CD4-positive, alpha-beta T cell treated with Interleukin-15 for 1 hour (primary cell): ENCODE measurements at regions not wholly inside any gene's neighbourhood (a gene's known extent, or its start where the extent isn't known, plus 50 kb on each side); places are given as distances from the start of the nearest gene placed in this dataset.

Experiments used
- DNase-seq: peaks from one replicate; pipeline ENCODE4 v3.0.0-alpha.2; 2020

- no peak for DNase-seq
Observed at GRCh38 chr2:220887876-220888275, 684.2 kb downstream of the EPHA4 start.

- DNase-seq: no peak
Observed at GRCh38 chr2:220890931-220891330, 681.2 kb downstream of the EPHA4 start.

GRCh38 chr2:220891405-220891804, 680.7 kb downstream of the EPHA4 start:
- no peak for DNase-seq

DNA sequence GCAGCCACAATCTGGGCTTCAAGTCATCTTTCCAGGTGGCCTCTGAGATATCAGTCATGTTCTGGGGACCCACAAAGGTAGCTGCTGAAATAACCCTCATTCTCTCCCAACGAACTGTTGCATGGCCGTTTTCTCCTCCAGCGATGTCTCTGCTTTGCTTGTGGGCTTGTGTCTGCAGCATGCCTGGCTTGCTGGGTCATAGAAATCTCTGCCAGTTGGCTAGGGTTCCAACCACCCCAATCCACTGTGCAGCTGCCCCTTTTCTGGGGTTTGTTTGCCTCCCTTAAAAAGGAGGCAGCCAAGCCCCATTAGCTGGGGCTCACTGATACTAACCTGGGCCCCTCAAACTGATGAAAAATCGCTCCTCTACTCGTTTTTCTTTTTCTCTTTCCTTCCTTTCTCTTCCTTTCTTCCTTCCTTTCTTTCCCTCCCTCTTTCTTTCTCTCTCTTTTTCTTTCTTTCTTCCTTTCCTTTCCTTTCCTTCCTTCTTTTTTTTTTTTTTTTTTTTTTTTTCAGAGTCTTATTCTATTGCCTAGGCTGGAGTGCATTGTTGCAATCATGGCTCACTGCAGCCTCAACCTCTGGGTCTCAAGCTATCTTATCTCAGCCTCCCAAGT, 680.0 kb downstream of the EPHA4 start:
- DNase-seq: no peak

GRCh38 chr2:220893411-220893810, 678.7 kb downstream of the EPHA4 start:
- DNase-seq: no peak

- DNase-seq: no peak
Observed at GRCh38 chr2:220894069-220894468, 678.0 kb downstream of the EPHA4 start.

DNA sequence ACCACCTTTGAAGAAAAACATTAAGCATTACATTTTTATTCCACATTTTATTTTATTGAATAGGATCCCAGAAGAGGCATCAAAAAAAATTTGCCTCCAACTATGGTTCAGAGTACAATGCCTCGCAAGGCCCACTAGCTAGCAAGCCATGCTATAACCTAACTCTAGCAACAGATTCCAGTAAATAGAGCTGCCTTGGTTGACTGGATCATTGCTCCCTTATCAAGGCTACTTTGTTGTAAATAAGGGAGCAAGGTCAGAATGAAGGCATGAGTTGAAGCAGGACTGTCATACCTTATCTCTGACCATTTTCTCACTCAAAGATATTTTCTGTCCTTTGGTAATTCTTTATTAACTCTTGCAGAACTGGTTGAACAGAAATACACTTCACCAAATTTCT, 672.6 kb downstream of the EPHA4 start:
- no peak for DNase-seq

- DNase-seq: no peak
Observed at GRCh38 chr2:220904015-220904414, 668.1 kb downstream of the EPHA4 start.

DNA sequence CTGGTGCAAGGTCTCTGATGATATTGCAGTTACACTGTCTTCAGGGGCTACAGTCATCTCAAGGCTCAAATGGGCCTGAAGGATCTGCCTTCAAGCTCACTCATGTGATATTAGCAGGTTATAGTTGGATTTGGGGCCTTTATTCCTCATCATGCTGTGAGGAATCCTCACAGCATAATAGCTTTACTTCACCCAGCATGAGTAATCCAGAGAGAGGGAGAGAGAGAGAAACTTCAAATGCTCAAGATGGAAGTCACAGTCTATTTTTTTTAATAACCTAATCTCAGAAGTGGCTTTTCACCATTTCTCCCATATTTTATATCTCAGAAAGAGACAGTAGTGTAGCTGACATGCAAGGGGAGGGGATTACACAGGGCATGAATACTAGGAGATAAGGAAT, 658.7 kb downstream of the EPHA4 start:
- DNase-seq: no peak

DNA sequence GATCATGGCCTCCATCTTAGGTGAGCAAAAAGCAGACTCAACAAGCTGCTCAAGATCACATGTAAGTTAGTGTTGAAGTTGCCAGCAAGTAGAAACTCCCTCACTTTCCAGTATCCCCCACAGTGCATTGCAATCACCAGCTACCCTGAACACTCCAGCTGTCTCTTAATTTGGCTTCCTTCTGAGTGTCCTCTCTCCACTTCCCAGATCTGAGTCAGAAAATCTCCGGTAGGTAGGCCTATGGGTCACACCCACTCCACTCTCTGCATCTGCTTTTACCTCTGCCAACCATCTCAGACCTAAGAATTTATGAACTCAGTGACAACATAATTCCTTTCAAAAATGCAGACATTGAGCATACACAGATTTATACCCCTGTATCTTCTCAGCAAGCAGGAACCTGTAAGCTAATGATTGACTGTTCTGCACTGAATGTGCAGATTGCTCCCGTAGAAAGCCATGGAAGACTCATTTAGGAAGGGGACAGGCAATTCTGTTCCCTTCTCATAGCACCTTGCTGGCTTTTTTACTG, 656.9 kb downstream of the EPHA4 start:
- DNase-seq: no peak

DNA sequence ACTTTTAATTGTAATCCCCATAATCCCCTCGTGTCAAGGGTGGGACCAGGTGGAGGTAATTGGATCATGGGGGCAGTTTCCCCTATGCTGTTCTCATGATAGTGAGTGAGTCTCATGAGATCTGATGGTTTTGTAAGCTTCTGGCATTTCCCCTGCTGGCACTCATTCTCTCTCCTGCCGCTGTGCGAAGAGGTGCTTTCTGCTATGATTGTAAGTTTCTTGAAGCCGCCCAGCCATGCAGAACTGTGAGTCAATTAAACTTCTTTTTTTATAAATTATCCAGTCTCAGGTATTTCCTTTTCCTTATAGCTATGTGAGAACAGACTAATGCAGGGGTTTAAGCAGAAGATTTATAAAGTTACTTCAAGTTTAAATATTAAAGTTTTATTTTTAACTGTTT, 655.2 kb downstream of the EPHA4 start:
- DNase-seq: no peak

- DNase-seq: no peak
Observed at GRCh38 chr2:220930271-220931076, 641.6 kb downstream of the EPHA4 start.

- DNase-seq: no peak
Observed at GRCh38 chr2:220931491-220931890, 640.6 kb downstream of the EPHA4 start.

- DNase-seq: no peak
Observed at GRCh38 chr2:220932041-220932440, 640.1 kb downstream of the EPHA4 start.

- DNase-seq: no peak
Observed at GRCh38 chr2:220935789-220936321, 636.2 kb downstream of the EPHA4 start.

GRCh38 chr2:220936641-220937197, 635.4 kb downstream of the EPHA4 start:
- DNase-seq: no peak

- no peak for DNase-seq
Observed at GRCh38 chr2:220937245-220937644, 634.9 kb downstream of the EPHA4 start.

DNA sequence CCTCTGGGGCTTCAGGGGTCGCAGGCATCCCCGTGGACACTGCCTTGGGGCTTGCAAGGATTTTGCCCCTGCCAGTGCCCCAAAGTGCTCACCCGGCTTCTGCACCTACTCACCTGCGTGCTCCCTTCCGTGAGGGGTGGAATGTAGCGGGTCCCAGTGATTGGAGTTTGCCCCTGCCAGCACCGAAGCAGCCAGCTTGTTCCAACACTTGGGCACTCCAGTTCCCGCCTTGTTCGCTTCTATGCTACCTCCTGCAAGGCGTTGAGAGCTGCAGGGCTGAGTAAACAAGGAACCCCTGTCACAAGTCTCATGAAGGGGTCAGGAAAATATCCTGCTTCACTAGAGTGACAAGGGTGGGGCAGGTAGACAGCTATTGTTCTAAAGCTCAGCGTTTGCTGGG, 631.5 kb downstream of the EPHA4 start:
- no peak for DNase-seq

DNA sequence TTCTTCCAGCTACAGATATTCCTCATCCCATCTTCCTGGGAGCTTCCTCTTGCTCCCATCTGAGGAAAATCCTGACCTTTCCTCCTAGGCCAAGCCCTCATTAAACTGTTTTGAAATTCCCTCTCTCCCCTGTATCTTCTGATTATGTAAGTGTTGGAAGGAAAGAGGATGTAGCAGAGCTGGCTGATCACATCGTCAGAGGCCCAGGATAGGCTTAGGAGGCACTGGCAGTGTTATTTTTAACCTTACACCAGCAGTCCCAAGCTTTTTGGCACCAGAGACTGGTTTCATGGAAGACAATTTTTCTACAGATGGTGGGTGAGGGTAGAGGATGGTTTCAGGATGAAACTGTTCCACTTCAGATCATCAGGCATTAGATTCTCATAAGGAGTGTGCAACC, 630.4 kb downstream of the EPHA4 start:
- no peak for DNase-seq

DNA sequence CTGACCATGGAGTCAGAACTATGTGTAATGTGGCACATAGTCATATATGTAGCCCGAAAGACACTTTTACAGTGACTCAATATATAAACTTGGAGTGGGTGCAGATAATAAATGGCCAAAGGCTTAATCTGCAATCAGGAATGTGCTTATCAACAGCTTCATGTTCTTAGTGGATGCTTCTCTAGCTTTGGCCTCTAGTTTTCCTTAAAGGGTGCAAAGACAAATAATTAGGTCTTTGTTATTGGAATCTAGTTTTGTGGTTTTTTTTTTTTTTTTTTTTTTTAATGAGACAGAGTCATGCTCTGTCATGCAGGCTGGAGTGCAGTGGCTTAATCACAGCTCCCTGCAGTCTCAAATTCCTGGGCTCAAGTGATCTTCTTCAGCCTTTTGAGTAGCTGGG, 625.6 kb downstream of the EPHA4 start:
- no peak for DNase-seq

- no peak for DNase-seq
Observed at GRCh38 chr2:220948579-220948978, 623.5 kb downstream of the EPHA4 start.

DNA sequence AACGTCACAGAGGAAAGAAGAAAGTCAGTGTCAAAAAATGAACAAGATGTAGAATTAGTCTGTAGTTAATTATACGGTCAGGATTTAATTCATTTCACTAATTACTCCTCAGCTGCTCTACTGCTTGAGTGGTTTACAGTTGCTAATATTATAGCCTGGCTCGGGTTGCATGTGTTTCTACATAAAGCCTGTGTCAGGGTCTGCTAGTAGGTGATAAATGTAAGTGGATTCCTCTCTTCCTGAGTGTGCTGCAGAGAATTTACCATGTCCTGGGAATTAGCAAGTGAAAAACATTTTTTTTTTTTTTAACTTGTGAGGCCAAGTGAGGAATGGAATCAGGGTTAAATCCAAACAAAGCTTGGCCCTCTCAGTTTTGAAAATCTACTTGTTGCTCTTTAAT, 622.6 kb downstream of the EPHA4 start:
- no peak for DNase-seq

DNA sequence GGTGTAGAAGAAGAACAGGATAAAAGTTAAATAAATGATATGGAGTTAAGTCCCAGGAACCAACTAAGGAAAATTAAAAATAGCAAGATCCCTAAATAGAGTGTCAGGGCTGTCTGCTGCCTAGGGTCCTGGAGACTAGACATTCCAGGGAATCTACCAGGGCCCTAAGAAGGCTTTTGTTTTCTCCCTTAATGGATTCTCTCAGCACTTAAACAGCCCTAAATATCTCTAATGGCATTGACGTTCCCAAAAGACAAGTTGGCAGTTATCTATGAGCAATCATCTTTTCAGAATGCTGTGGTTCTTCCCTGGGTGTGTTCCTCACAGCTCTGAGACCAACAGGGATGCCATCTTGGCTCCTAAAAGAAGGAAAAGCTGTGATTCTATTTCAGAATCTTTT, 616.3 kb downstream of the EPHA4 start:
- no peak for DNase-seq

DNA sequence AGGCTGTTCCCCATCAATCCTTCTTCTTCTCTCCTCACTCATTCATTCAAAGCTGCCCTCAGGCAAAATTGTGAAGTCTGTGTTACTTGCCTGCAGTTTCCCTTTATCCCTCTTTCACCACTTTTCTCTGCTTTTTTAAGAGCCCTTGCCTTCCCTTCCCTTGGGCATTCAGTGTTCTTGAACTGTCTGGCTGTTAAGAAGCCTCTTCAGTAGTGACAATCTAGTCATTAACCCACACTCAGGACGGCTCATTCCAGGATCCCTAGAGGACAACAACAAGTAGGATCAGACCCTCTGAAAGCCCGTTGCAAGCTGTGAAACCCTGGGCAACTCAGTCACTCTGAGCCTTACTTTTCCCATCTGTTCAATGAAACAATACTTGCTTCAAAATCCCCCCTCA, 615.7 kb downstream of the EPHA4 start:
- no peak for DNase-seq
